Neural cell (in vitro differentiated cells): ENCODE measurements at regions not wholly inside any gene's neighbourhood (a gene's known extent, or its start where the extent isn't known, plus 50 kb on each side); places are given as distances from the start of the nearest gene placed in this dataset.
"Not testable (repeated sequence)": the region's sequence is repeated elsewhere in the genome, so short reads cannot be mapped to it uniquely, and the experiment has no call there.

Source experiments
- H2AFZ ChIP-seq: fragments of 200-600, 300-800 bp; sonication (generic), shearing (Covaris generic); 2 replicates; pipeline ENCODE4 v1.6.0; 2014; ENCODE audit warnings: low read depth, mild to moderate bottlenecking, antibody characterized with exemption, low read length, moderate library complexity
- H3F3A ChIP-seq: fragments of 200-600 bp; shearing (Covaris generic); 2 replicates; pipeline ENCODE4 v1.6.1; 2016; ENCODE audit warnings: mild to moderate bottlenecking, moderate library complexity, mixed read lengths, antibody characterized with exemption, low read length; ENCODE audit not compliant: insufficient read depth, poor library complexity, severe bottlenecking
- H3K27ac ChIP-seq: fragments of 200-600, 300-800 bp; sonication (generic), shearing (Covaris generic); 2 replicates; pipeline ENCODE4 v1.5.1; 2014; ENCODE audit warnings: mild to moderate bottlenecking, low read length, moderate library complexity
- H3K27me3 ChIP-seq: fragments of 300-800, 200-600 bp; sonication (generic), shearing (Covaris generic); 2 replicates; pipeline ENCODE4 v1.6.0; 2014; ENCODE audit warnings: mild to moderate bottlenecking, low read depth, low read length, moderate library complexity; ENCODE audit not compliant: insufficient read depth
- H3K36me3 ChIP-seq: fragments of 300-800, 200-600 bp; sonication (generic), shearing (Covaris generic); 2 replicates; pipeline ENCODE4 v1.5.1; 2014; ENCODE audit warnings: mild to moderate bottlenecking, antibody characterized with exemption, low read length, moderate library complexity; ENCODE audit not compliant: insufficient read depth
- H3K4me2 ChIP-seq: fragments of 300-800, 200-600 bp; sonication (generic), shearing (Covaris generic); 2 replicates; pipeline ENCODE4 v1.6.0; 2014; ENCODE audit warnings: mild to moderate bottlenecking, low read length
- H3K4me3 ChIP-seq: fragments of 300-800, 200-600 bp; sonication (generic), shearing (Covaris generic); 2 replicates; pipeline ENCODE4 v1.5.1; 2014; ENCODE audit warnings: mild to moderate bottlenecking, low read length, moderate library complexity
- H3K79me2 ChIP-seq: fragments of 200-600 bp; shearing (Covaris generic); replicated peaks from 2 replicates; pipeline ENCODE4 v1.6.0; 2014; ENCODE audit warnings: mild to moderate bottlenecking, low read length, moderate library complexity; ENCODE audit not compliant: insufficient read depth
- H3K9ac ChIP-seq: fragments of 300-800, 200-600 bp; sonication (generic), shearing (Covaris generic); 2 replicates; pipeline ENCODE4 v1.6.1; 2016; ENCODE audit warnings: mild to moderate bottlenecking, low read length, mixed read lengths
- H3K9me2 ChIP-seq: fragments of 200-600 bp; shearing (Covaris generic); 2 replicates; pipeline ENCODE4 v1.6.1; 2016; ENCODE audit warnings: mild to moderate bottlenecking, low read length, mixed read lengths; ENCODE audit not compliant: insufficient read depth
- H3K9me3 ChIP-seq: fragments of 200-600, 300-800 bp; sonication (generic), shearing (Covaris generic); 2 replicates; pipeline ENCODE4 v1.6.1; 2016; ENCODE audit warnings: mild to moderate bottlenecking, mixed run types, low read length, moderate library complexity, mixed read lengths
- H4K20me1 ChIP-seq: fragments of 200-600 bp; shearing (Covaris generic); 2 replicates; pipeline ENCODE4 v1.6.1; 2016; ENCODE audit warnings: mild to moderate bottlenecking, mixed run types; ENCODE audit not compliant: insufficient read depth
- EP300 ChIP-seq: fragments of 450-650 bp; conservative IDR thresholded peaks from 2 replicates; pipeline ENCODE4 v1.6.1; 2014; ENCODE audit warnings: antibody characterized with exemption, mild to moderate bottlenecking, moderate library complexity; ENCODE audit not compliant: poor library complexity, severe bottlenecking
- EZH2 ChIP-seq: fragments of 200-600, 300-800 bp; shearing (Covaris generic), sonication (generic); IDR thresholded peaks from 2 replicates; pipeline ENCODE4 v1.6.1; 2014; ENCODE audit warnings: antibody characterized with exemption, low read length, borderline replicate concordance, mild to moderate bottlenecking; ENCODE audit not compliant: insufficient read depth, poor library complexity, severe bottlenecking
- RAD21 ChIP-seq: fragments of 450-650 bp; conservative IDR thresholded peaks from 2 replicates; pipeline ENCODE4 v1.6.1; 2014; ENCODE audit warnings: antibody characterized with exemption, mild to moderate bottlenecking, moderate library complexity
- SMC3 ChIP-seq: fragments of 450-650 bp; conservative IDR thresholded peaks from 2 replicates; pipeline ENCODE4 v1.6.1; 2014; ENCODE audit warnings: antibody characterized with exemption, mild to moderate bottlenecking, moderate library complexity; ENCODE audit not compliant: poor library complexity
- TAF1 ChIP-seq: IDR thresholded peaks from 2 replicates; pipeline ENCODE4 v1.6.1; 2012; ENCODE audit warnings: low read depth
- TF ChIP-seq, protein P1 (sequence below): fragments of 450-650 bp; IDR thresholded peaks from 2 replicates; pipeline ENCODE4 v1.5.1; 2014; ENCODE audit warnings: antibody characterized with exemption, mild to moderate bottlenecking, moderate library complexity; ENCODE audit not compliant: poor library complexity, severe bottlenecking

DNA sequence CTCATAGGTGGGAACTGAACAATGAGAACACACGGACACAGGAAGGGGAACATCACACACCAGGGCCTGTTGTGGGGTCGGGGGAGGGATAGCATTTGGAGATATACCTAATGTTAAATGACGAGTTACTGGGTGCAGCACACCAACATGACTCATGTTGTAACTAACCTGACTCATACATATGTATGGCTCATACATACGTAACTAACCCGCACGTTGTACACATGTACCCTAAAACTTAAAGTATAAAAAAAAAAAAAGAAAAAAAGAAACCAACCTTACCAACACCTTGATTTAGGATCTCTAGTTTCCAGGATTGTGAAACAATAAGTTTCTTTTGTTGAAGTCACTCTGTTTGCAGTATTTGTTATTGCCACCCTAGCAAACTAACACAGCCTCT is 76.3 kb upstream of the NPSR1 start:
- not testable (repeated sequence) for H3K36me3 ChIP-seq, H3F3A ChIP-seq, H3K9me2 ChIP-seq, H3K9me3 ChIP-seq, H2AFZ ChIP-seq, H3K79me2 ChIP-seq, H3K27ac ChIP-seq, H4K20me1 ChIP-seq, H3K27me3 ChIP-seq, H3K4me2 ChIP-seq, H3K9ac ChIP-seq, H3K4me3 ChIP-seq

DNA sequence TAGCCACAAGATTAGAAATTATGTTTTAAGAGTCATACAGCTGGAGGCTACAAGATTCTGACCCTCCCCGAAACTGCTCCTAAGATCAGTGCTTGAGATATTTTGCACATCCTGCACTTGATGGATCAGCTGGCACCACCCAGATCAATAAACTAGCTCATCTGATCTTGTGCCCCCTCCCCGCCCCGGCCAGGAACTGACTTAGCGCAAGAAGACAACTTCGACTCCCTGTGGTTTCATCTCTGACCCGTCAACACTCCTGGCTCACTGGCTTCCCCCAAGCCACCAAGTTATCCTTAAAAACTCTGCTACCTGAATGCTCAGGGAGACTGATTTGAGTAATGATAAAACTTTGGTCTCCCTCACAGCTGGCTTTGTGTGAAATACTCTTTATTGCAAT is 73.5 kb upstream of the NPSR1 start:
- no peak overlapping the region for H3K27ac ChIP-seq
- no peaks in the 10 kb centered on the region for H3K9me3 ChIP-seq
- no peaks in the 10 kb centered on the region for H3K36me3 ChIP-seq
- H3K4me2 ChIP-seq, result no peak overlapping the region
- no peaks in the 10 kb centered on the region for H3K27me3 ChIP-seq
- no peaks in the 10 kb centered on the region for H3K79me2 ChIP-seq
- no peaks in the 10 kb centered on the region for H4K20me1 ChIP-seq
- H3K9ac ChIP-seq, result no peak overlapping the region
- H3F3A ChIP-seq, result no peaks in the 10 kb centered on the region
- H3K4me3 ChIP-seq, result no peak overlapping the region
- no peak overlapping the region for H2AFZ ChIP-seq
- no peaks in the 10 kb centered on the region for H3K9me2 ChIP-seq
- TF ChIP-seq, protein P1, sequence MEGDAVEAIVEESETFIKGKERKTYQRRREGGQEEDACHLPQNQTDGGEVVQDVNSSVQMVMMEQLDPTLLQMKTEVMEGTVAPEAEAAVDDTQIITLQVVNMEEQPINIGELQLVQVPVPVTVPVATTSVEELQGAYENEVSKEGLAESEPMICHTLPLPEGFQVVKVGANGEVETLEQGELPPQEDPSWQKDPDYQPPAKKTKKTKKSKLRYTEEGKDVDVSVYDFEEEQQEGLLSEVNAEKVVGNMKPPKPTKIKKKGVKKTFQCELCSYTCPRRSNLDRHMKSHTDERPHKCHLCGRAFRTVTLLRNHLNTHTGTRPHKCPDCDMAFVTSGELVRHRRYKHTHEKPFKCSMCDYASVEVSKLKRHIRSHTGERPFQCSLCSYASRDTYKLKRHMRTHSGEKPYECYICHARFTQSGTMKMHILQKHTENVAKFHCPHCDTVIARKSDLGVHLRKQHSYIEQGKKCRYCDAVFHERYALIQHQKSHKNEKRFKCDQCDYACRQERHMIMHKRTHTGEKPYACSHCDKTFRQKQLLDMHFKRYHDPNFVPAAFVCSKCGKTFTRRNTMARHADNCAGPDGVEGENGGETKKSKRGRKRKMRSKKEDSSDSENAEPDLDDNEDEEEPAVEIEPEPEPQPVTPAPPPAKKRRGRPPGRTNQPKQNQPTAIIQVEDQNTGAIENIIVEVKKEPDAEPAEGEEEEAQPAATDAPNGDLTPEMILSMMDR, result no peak
- TF ChIP-seq RAD21, result no peak
- no peak for TF ChIP-seq TAF1
- no peak for TF ChIP-seq EP300

DNA sequence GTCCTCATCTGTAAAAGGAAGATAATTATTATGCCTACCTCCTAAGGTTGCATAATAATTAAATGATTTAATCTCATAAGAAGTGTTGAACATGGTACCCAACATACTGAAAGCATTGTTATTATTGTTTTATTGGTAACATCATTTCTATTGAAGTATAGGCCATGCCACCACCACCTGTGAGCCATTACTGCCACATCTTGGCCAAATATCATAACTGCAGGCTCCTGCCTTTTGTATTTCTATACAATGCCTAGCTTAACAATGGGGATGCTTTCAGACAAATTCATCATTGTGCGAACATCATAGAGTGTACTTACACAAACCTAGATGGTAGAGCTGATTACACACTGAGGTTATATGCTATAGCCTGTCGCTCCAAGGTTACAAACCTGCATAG is 61.1 kb upstream of the NPSR1 start:
- Histone ChIP-seq H3K27ac (no peak overlapping the region), H3K9ac (no peak overlapping the region)
- TF ChIP-seq EZH2, result no peak
- peak; percentile 57 for TF ChIP-seq RAD21
- TF ChIP-seq, protein P1, result peak; percentile 35
- peak; percentile 51 for TF ChIP-seq SMC3

More for the DNA sequence above, 61.1 kb upstream of the NPSR1 start:
- H3F3A ChIP-seq, result no peaks in the 10 kb centered on the region
- no peaks in the 10 kb centered on the region for H3K79me2 ChIP-seq
- H3K36me3 ChIP-seq, result no peaks in the 10 kb centered on the region
- H3K27me3 ChIP-seq, result no peaks in the 10 kb centered on the region
- H3K4me3 ChIP-seq, result no peak overlapping the region
- no peaks in the 10 kb centered on the region for H3K9me2 ChIP-seq
- H3K9me3 ChIP-seq, result no peaks in the 10 kb centered on the region
- H3K4me2 ChIP-seq, result no peak overlapping the region
- no peaks in the 10 kb centered on the region for H4K20me1 ChIP-seq
- H2AFZ ChIP-seq, result no peak overlapping the region
